ENCODE measurements at regions not wholly inside any gene's neighbourhood (a gene's known extent, or its start where the extent isn't known, plus 50 kb on each side); places are given as distances from the start of the nearest gene placed in this dataset.
"Not testable (repeated sequence)": the region's sequence is repeated elsewhere in the genome, so short reads cannot be mapped to it uniquely, and the experiment has no call there.

DNA sequence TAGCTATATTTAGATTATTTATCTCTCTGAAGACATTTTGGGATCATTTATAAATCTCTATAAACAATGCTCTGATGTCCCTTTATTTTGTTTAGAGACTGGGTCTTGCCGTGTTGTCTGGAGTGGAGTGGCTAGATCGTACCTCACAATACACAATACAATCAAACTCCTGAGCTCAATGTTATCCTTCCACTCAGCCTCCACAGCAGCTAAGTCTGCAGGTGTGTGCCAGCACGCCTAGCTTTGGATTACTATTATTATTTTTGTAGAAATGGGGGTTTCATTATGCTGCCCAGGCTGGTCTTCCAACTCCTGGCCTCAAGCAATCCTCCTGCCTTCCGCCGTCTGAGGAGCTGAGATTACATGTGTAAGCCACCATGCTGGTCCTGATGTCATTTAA is 5301.4 kb upstream of the TPTE start:
- not testable (repeated sequence) for TF ChIP-seq EZH2 (IDR thresholded peaks at IDR 0.05; ENCODE audit: borderline replicate concordance, control insufficient read depth, low read depth, low read length); CREB1 (IDR thresholded peaks at IDR 0.05; ENCODE audit: low read depth); RB1 (IDR thresholded peaks at IDR 0.05; ENCODE audit: borderline replicate concordance); SRF (IDR thresholded peaks at IDR 0.05; ENCODE audit: low read depth in 2 of 2, low read length in 2 of 2); JUNB (IDR thresholded peaks at IDR 0.05); EP300 (IDR thresholded peaks at IDR 0.05; ENCODE audit: borderline replicate concordance in 1 of 2, control insufficient read depth in 1 of 2, low read depth in 2 of 2, low read length in 2 of 2); PAX5 (IDR thresholded peaks at IDR 0.05; ENCODE audit: borderline replicate concordance, low read depth, low read length); YY1 (IDR thresholded peaks at IDR 0.05; ENCODE audit: low read depth, low read length); CTCF (IDR thresholded peaks at IDR 0.05 in 2 of 3, conservative IDR thresholded peaks at IDR 0.05 in 1 of 3; ENCODE audit: control insufficient read depth in 2 of 3, extremely low read depth in 1 of 3, insufficient read depth in 1 of 3, low read depth in 3 of 3, low read length in 3 of 3); CHD4 (IDR thresholded peaks at IDR 0.05); LARP7 (IDR thresholded peaks at IDR 0.05); SMAD1 (IDR thresholded peaks at IDR 0.05; ENCODE audit: low read depth, partially characterized antibody)
